Calu3 (cell line): ENCODE measurements at regions not wholly inside any gene's neighbourhood (a gene's known extent, or its start where the extent isn't known, plus 50 kb on each side); places are given as distances from the start of the nearest gene placed in this dataset.

Experiments used
- BruUV-seq: library from RNA; stranded (reverse); fragments of 400-500 nt; replicated peaks from 2 replicates; lab custom pipeline; 2021; lab: Mats Ljungman, UMichigan
- CTCF ChIA-PET: fragments of 300-600 bp; sonication (Branson Sonifier 250); formaldehyde crosslinking; loops from one replicate; lab custom pipeline; 2022; ENCODE audit warnings: antibody characterized with exemption; lab: Charles Lee
- DNase-seq: peaks from one replicate; pipeline ENCODE4 v3.0.0; 2022
- H3K27ac Mint-ChIP-seq: one replicate; pipeline ENCODE4 v1.8.0; 2022; ENCODE audit warnings: mixed read lengths; ENCODE audit not compliant: unreplicated experiment
- H3K27me3 Mint-ChIP-seq: one replicate; pipeline ENCODE4 v1.8.0; 2022; ENCODE audit warnings: mixed read lengths; ENCODE audit not compliant: unreplicated experiment
- H3K36me3 Mint-ChIP-seq: one replicate; pipeline ENCODE4 v1.8.0; 2022; ENCODE audit warnings: mild to moderate bottlenecking, moderate library complexity, mixed read lengths; ENCODE audit not compliant: insufficient read depth, unreplicated experiment
- H3K4me1 Mint-ChIP-seq: one replicate; pipeline ENCODE4 v1.8.0; 2022; ENCODE audit warnings: mild to moderate bottlenecking, low read depth, mixed read lengths; ENCODE audit not compliant: unreplicated experiment
- H3K4me3 Mint-ChIP-seq: one replicate; pipeline ENCODE4 v1.8.0; 2022; ENCODE audit warnings: mild to moderate bottlenecking, low read depth, moderate library complexity, mixed read lengths; ENCODE audit not compliant: unreplicated experiment
- H3K9me3 Mint-ChIP-seq: one replicate; pipeline ENCODE4 v1.8.0; 2022; ENCODE audit warnings: low read depth, mixed read lengths; ENCODE audit not compliant: unreplicated experiment
- CTCF ChIP-seq: fragments of 200-600 bp; IDR thresholded peaks from one replicate; pipeline ENCODE4 v1.8.0; 2022; ENCODE audit warnings: antibody characterized with exemption; ENCODE audit not compliant: unreplicated experiment
- intact Hi-C: fragments of 100-400 bp; cut with micrococcal nuclease; formaldehyde crosslinking; loops from one replicate; pipeline ENCODE4 v1.10.0; 2022; ENCODE audit not compliant: unreplicated experiment

- no peak overlapping the region for H3K27ac Mint-ChIP-seq
- BruUV-seq, result no TSS peak
- no peak overlapping the region for H3K4me3 Mint-ChIP-seq
- no peaks in the 10 kb centered on the region for H3K27me3 Mint-ChIP-seq
- CTCF ChIA-PET, result no interaction called here
- no peak for DNase-seq
- no peaks in the 10 kb centered on the region for H3K36me3 Mint-ChIP-seq
- TF ChIP-seq CTCF, result no peak
- intact Hi-C loops, result no loop called here
- H3K9me3 Mint-ChIP-seq, result no peaks in the 10 kb centered on the region
- no peaks in the 10 kb centered on the region for H3K4me1 Mint-ChIP-seq
These were observed 175.6 kb upstream of the FAR2 start for GRCh38 chr12:28973491-28973890.

GRCh38 chr12:28974166-28974565, 174.9 kb upstream of the FAR2 start:
- H3K9me3 Mint-ChIP-seq, result no peaks in the 10 kb centered on the region
- H3K4me3 Mint-ChIP-seq, result no peak overlapping the region
- no peak overlapping the region for H3K27ac Mint-ChIP-seq
- DNase-seq, result no peak
- CTCF ChIA-PET, result interaction anchor here (0.7 kb wide), 1 partner anchor 143 kb away, joined by 5 read pairs; no protein-coding TSS in a partner anchor
- no peak for TF ChIP-seq CTCF
- intact Hi-C loops, result no loop called here
- no TSS peak for BruUV-seq
- H3K27me3 Mint-ChIP-seq, result no peaks in the 10 kb centered on the region
- no peaks in the 10 kb centered on the region for H3K36me3 Mint-ChIP-seq
- no peaks in the 10 kb centered on the region for H3K4me1 Mint-ChIP-seq

GRCh38 chr12:28974883-28975282, 174.2 kb upstream of the FAR2 start:
- DNase-seq, result no peak
- no peak for TF ChIP-seq CTCF
- Mint-ChIP-seq H3K36me3 (no peaks in the 10 kb centered on the region), H3K4me1 (no peaks in the 10 kb centered on the region), H3K4me3 (no peak overlapping the region), H3K27ac (no peak overlapping the region), H3K9me3 (no peaks in the 10 kb centered on the region), H3K27me3 (no peaks in the 10 kb centered on the region)
- CTCF ChIA-PET, result interaction anchor here (0.7 kb wide), 1 partner anchor 142 kb away, joined by 5 read pairs; no protein-coding TSS in a partner anchor
- no TSS peak for BruUV-seq
- intact Hi-C loops, result no loop called here

- CTCF ChIA-PET, result no interaction called here
- H3K27me3 Mint-ChIP-seq, result no peaks in the 10 kb centered on the region
- no peaks in the 10 kb centered on the region for H3K4me1 Mint-ChIP-seq
- no peak for DNase-seq
- intact Hi-C loops, result no loop called here
- TF ChIP-seq CTCF, result no peak
- no peaks in the 10 kb centered on the region for H3K36me3 Mint-ChIP-seq
- no peak overlapping the region for H3K27ac Mint-ChIP-seq
- no peak overlapping the region for H3K4me3 Mint-ChIP-seq
- H3K9me3 Mint-ChIP-seq, result no peaks in the 10 kb centered on the region
- BruUV-seq, result no TSS peak
These were observed 173.3 kb upstream of the FAR2 start for GRCh38 chr12:28975564-28976340.
